NCI-H146 (cell line): ENCODE measurements at regions not wholly inside any gene's neighbourhood (a gene's known extent, or its start where the extent isn't known, plus 50 kb on each side); places are given as distances from the start of the nearest gene placed in this dataset.
"Not testable (repeated sequence)": the region's sequence is repeated elsewhere in the genome, so short reads cannot be mapped to it uniquely, and the experiment has no call there.

Source experiments
- DNase-seq: peaks from one replicate; lab custom pipeline; 2025; lab: John Stamatoyannopoulos, UW

DNA sequence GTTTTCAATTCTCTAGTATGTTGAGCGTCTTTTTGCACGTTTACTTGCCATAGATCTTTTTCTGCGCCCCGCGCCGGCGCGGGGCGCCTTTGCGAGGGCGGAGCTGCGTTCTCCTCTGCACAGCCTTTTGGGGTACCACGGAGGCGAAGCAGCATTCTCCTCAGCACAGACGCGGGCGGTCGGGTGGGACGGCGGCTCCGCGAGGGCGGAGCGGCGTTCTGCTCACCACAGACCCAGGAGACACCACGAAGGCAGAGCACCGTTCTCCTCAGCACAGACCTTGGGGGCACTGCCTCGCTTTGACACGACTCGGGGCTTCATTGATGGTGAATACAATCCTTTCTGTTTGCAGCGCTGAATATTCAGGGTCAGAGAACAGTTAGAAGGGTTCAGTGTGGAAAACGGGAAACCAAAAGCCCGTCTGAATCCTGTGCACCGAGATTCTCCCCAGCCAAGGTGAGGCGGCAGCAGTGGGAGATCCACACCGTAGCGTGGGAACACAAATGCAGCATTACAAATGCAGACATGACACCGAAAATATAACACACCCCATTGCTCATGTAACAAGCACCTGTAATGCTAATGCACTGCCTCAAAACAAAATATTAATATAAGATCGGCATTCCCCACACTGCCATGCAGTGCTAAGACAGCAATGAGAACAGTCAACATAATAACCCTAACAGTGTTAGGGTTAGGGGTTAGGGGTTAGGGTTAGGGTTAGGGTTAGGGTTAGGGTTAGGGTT lies 190.7 kb upstream of the VIPR2 start:
- not testable (repeated sequence) for DNase-seq

GRCh38 chr7:159332854-159333479 lies 188.3 kb upstream of the VIPR2 start:
- not testable (repeated sequence) for DNase-seq

DNA sequence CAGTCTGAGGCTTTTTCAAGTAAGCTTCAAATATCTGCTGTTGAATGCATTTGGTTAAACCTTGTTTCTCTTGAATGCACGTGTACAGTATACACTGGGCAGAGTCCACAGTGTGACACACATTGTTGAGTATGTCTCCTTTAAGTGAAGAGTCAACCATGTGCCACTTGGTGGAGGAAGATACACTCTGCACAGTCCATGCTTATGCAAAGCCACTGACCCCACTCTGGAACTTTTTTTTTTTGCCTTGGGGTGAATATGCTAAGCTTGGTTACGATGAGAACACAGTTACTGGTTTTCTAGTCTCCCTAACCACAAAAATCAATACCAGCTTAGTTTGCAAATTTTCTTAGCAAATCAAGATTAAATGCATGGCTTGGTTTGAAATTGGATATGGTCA lies 186.8 kb upstream of the VIPR2 start:
- DNase-seq = no peak

DNA sequence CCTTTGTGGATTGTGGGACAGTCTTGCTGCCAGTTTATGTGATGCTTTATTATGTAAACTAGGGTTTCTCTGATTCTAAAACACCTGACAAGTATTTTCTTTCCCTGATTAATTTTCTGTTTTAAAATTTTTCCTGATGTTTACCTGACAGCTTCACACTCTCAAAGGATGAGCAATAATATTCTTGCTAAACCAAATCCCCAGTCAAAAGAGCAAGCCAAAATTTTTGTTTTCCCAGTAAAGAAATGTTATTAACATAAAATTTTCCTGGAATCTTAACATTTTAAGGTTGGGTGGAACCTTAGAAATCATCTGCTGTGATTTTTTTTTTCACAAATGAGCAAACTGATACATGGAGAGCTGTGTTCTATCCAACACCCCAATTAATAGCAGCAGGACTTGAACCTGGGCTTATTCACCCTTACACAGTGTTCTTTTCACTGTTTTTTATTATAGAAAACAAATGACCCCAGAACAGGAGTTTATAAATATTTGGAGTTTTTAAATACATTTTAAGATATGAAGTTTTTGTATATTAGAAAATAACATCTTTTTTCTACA lies 185.2 kb upstream of the VIPR2 start:
- DNase-seq = no peak

DNA sequence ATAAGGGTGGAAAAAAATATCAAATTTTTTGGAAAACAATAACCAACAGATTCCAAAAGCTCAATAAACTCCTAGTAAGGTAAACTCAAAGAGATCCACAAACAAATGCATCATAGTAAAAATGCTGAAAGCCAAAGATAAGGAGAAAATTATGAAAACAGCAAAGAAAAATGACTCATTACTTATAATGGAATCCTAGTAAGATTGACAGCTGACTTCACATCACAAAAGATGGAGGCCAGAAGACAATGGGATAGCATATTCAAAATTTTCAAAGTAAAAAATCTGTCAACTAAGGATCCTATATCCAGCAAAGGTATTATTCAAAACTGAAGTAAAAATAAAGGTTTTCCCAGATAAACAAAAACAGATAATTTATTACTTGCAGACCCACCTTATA lies 183.4 kb upstream of the VIPR2 start:
- DNase-seq = no peak

DNA sequence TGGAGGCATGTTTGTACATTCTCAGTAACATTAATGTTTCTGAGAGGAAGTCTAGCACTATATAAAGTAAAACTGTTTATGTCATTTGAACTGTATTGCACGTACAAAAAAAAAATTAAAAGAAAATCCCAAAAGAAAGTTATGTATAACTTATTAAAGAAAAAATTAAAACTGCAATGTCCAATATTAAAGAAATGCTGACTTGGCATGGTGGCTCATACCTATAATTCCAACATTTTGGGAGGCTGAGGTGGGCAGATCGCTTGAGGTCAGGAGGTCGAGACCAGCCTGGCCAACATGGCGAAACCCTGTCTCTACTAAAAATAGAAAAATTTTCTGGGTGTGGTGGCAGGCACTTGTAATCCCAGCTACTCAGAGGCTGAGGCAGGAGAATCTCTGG lies 178.7 kb upstream of the VIPR2 start:
- DNase-seq = no peak

DNA sequence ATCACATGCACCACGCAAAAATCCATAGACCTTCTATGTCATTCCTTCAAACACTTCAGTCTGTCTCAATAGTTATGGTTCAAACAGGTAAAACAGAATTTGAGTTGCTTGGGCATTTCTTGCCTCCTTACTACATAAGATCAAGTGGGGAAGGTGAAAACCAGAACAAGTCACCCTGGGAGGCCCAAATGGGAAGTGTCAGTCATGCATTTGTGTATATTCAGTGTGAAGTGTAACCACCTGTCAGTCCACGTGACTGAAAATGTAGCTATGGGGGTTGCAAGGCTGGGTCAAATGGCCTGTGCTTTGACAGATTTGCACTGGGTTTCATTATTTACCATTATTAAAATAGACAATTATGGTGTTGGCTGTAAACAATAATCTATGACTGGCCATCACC lies 176.6 kb upstream of the VIPR2 start:
- no peak for DNase-seq

DNA sequence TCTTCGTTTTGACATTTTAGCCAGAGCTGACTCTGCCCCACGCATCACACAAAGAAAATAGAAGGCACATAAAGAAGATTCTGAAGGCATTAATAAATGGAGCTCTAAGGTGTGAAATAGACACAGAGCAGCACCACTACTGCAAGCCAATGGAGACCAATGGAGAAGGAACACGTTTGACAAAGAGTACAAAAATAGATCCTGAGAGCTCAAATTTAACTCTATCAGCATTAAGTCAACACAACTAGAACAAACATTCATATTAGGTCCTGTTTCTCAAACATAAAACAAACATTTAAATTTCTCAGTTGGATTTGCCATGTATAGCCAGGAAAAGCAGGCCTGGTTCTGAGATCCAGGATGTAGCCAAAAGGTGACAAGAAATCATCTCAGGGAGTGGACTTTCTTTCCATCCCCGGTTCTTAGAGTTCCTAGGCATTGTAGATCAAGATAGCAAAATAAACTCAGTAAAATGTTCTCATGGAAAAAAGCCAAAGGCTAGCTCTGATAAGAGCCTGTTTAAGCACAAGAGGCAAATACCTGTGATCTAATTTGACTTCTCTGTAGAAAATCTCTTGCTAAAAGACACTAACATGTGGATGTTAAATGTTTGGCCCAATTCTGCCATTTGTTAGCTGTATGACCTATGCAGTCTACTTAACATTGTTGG lies 174.2 kb upstream of the VIPR2 start:
- no peak for DNase-seq

DNA sequence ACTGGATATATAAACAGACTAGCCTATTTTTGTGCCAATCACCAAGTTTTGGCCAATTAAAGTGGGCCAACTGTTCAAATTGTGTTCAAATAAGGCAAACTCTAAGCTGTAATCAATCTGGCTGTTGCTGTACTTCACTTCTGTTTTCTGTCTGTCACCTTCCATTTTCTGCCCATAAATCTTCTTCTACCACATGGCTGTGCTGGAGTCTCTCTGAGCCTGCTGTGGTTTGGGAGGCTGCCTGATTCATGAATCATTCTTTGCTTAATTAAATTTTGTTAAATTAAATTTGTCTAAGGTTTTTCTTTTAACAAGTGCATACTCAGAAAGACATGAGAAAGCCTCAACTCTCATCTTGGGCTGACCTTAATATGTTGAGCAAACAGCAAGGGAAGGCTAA lies 172.6 kb upstream of the VIPR2 start:
- no peak for DNase-seq

GRCh38 chr7:159311172-159311494 lies 166.5 kb upstream of the VIPR2 start:
- no peak for DNase-seq

DNA sequence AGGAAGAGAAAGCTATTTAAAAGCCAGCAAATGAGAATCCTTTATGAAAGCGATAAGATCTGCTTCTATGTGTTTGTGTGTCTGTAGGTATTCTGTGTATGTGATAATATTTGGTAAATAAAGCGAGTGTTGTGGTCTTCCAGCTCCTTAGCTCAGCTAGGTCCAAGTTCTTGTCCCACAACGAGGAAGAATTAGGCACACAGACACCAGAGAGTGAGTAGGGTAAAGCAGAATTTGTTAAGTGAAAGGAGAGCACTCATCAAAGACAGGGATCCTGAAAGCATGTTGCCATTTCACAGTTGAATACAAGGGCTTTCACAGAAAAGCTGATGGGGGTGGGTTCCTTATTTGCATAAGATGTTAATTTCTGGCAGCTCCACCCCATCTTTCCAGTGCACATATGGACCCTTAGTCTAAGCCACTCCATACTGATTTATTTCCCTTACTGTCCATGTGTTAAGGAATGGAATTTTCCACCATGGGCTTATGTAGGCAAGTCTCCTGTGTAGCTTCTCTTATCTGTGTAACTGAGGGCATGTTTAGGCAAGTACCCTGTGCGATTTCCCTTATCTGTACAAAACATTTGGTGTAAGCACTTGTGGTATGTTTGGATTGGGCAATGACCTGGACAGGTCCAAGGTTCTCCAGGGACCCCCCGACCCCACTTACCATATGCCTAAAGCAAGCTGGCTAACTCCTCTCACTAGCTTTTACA lies 165.9 kb upstream of the VIPR2 start:
- DNase-seq = no peak

DNA sequence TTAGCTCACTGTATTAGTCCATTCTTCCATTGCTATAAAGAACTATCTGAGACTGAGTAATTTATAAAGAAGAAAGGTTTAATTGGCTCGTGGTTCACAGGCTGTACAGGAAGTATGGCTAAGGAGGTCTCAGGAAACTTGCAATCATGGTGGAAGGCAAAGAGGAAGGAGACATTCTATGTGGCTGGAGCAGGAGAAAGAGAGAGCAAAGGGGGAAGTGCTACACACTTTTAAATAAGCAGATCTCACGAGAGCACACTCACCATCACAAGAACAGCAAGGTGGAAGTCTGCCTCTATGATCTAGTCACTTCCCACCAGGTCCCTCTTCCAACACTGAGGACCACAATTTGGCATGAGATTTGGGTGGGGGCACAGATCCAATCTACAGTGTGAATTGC lies 164.5 kb upstream of the VIPR2 start:
- not testable (repeated sequence) for DNase-seq

DNA sequence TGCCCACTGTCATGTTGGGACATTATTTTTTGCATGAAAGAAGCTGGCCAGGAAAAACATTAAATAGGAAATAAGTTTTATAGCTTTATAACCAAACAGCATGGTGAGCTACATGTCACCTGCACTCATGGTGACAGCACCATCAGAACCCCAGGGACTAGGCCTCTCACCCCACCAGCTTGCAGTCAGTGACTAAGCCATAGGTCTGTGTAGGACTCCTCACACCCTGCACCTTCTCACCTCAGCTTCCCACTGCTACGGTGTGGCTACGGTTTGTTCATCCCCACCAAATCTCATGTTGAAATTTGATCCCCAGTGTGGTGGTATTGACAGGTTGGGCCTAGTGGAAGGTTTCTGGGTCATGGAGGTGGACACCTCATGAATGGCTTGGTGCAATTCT lies 161.3 kb upstream of the VIPR2 start:
- no peak for DNase-seq

GRCh38 chr7:159305185-159305584 lies 160.5 kb upstream of the VIPR2 start:
- DNase-seq = not testable (repeated sequence)

DNA sequence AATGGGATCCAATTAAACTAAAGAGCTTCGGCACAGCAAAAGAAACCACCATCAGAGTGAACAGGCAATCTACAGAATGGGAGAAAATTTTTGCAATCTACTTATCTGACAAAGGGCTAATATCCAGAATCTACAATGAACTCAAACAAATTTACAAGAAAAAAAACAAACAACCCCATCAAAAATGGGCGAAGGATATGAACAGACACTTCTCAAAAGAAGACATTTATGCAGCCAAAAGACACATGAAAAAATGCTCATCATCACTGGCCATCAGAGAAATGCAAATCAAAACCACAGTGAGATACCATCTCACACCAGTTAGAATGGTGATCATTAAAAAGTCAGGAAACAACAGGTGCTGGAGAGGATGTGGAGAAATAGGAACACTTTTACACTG lies 158.8 kb upstream of the VIPR2 start:
- DNase-seq = not testable (repeated sequence)

DNA sequence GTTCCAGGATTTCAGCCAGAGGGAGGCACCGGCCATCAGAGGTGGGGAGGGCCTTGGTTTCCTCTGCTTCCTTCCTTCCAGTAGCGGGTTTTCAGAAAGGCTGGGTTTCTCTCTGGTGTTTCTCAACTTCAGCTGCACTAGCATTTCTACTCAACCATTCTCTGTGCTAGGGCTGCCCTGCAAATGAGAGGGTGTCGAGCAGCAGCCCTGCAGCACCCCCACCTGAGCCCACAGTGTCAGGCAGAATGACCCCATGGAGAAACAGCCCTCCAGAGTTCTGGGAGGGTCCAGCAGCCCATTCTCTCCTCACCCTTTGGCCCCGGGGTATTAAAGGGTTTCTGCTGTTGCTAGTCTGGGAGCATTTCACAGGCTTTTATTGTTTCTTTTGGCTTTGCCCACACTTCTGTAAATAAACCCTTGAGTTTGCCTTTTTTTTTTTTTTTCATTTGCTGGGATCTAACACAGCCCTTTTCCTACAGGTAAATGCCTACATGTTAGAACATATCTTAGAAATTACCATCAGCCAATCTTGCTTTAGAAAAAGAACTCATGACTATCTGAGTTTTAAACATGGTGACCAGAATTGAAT lies 151.5 kb upstream of the VIPR2 start:
- DNase-seq = no peak

GRCh38 chr7:159286487-159286886 lies 141.8 kb upstream of the VIPR2 start:
- DNase-seq = not testable (repeated sequence)

DNA sequence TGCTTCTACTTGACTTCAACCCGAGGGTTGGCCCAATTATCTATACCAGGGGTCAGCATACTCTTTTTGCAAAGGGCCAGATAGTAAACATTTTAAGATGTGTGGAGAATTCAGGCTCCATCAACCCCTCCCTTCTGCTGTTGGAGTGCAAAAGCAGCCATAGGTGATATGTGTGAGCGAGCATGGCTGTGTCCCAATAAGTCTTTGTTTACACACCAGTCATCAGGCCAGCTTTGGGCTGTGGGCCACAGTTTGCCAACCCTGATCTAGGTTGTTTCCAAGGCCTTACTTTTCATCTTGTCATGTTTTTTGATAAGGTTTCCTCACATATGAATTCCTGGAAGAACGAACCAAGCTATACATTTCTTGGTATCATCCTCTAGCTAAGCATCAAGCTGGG lies 136.9 kb upstream of the VIPR2 start:
- DNase-seq = no peak

DNA sequence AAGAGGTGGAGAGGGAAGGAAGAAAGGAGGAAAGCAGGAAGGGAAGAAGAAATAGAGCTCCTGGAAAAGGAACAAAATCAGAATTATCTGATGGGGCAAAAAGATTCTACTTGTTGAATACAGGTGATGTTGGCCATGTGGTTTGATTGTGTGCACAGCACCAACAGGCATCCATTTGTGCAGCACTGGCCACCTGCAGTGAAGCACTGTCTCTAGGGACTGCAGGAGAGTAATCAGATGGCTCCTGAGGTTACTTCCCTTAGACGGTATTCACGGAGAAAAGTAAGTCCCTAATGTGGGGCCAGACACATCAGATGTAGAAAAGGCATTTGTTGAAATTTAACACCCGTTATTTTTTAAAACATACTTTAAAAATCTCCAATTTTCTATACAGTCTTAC lies 135.3 kb upstream of the VIPR2 start:
- DNase-seq = no peak

- no peak for DNase-seq
Observed at GRCh38 chr7:159272739-159273138, 128.1 kb upstream of the VIPR2 start.

DNA sequence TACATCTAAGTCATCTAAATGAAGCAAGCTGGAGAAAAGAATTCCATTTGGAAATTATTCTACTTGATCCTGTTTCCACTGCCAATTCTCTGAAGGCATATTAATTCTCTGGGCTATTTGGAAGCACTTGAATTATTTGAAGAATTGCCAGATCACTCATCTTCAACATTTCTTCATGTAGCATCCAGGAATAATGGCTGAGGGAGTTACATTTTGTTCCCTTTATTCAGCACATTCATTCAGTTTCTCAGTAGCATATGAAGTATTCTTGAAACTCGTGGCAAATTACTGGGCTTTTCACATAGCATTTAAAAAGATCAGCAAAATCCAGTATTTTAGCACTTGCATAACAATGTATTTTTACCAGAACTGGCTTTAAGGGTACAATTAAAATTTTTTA lies 127.1 kb upstream of the VIPR2 start:
- no peak for DNase-seq

GRCh38 chr7:159269745-159270144 lies 125.1 kb upstream of the VIPR2 start:
- DNase-seq = no peak
